ENCODE measurements at regions not wholly inside any gene's neighbourhood (a gene's known extent, or its start where the extent isn't known, plus 50 kb on each side); places are given as distances from the start of the nearest gene placed in this dataset.

DNA sequence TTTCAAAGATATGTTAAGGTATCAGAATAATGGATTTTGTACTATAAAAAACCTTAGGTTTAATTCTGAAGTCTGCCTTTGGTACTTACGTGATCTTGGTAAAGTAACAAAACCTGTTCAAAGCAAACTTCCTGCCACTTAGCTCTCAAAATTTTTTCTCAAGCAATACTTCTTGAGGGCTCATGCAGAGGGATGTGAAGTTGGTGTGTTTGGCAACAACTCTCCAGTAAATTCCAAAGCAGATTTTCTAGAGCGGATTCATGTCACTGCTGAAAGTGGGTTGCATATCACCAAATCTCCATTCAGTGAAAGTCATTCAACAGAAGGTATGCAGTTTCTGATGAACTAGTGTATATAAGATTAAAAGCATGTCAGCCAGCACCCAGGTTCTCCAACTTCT is 856.7 kb downstream of the CDH8 start:
- H2AFZ ChIP-seq (ENCODE audit: low read depth, low read length, severe bottlenecking), result no peak overlapping the region
- no peak overlapping the region for H3K4me3 ChIP-seq (ENCODE audit: insufficient read depth, low read length, poor library complexity, severe bottlenecking)
- H4K20me1 ChIP-seq (ENCODE audit: low read depth, low read length), result no peaks in the 10 kb centered on the region
- no peaks in the 10 kb centered on the region for H3F3A ChIP-seq (ENCODE audit: insufficient read depth)
- H3K9ac ChIP-seq (ENCODE audit: low read length), result no peak overlapping the region
- TF ChIP-seq CTCF (IDR thresholded peaks at IDR 0.05; ENCODE audit: insufficient read depth, low read length, poor library complexity, severe bottlenecking), result no peak
- no peak for TF ChIP-seq EZH2phosphoT487 (conservative IDR thresholded peaks at IDR 0.05; ENCODE audit: low read length)
- H3K9me2 ChIP-seq (replicated peaks; ENCODE audit: insufficient read depth, low read length), result no peaks in the 10 kb centered on the region
- H3K4me2 ChIP-seq (ENCODE audit: low read depth, low read length, poor library complexity, severe bottlenecking), result no peak overlapping the region
- no peak overlapping the region for H3K27ac ChIP-seq (ENCODE audit: low read depth, low read length)
- no peaks in the 10 kb centered on the region for H3K79me2 ChIP-seq (ENCODE audit: insufficient read depth, low read length)
- no peaks in the 10 kb centered on the region for H3K9me3 ChIP-seq (ENCODE audit: insufficient read depth, low read length)
- no peaks in the 10 kb centered on the region for H3K27me3 ChIP-seq (ENCODE audit: low read length)
- H3K36me3 ChIP-seq (ENCODE audit: low read length), result no peaks in the 10 kb centered on the region

DNA sequence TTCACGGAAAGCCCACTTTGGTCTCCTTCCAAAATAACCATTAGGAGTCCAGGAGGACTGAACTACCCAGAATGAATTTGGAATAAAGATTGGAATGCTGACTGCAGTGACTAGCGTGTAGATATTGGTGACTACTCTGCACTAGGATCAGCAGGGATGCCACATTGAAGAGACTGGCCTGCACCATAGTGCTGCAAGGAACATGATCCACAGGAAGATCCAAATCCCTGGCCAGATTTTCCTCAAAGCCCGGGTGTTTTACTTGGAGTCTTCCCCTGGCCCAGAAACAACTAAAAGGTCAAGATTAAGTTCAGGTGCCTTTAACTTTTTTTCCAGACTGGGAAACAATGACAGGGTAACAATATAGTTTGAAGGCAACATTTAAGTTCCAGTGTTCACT is 870.4 kb downstream of the CDH8 start:
- Histone ChIP-seq H3K4me2 (ENCODE audit: low read depth, low read length, poor library complexity, severe bottlenecking) (no peak overlapping the region), H3K27me3 (ENCODE audit: low read length) (no peaks in the 10 kb centered on the region)

DNA sequence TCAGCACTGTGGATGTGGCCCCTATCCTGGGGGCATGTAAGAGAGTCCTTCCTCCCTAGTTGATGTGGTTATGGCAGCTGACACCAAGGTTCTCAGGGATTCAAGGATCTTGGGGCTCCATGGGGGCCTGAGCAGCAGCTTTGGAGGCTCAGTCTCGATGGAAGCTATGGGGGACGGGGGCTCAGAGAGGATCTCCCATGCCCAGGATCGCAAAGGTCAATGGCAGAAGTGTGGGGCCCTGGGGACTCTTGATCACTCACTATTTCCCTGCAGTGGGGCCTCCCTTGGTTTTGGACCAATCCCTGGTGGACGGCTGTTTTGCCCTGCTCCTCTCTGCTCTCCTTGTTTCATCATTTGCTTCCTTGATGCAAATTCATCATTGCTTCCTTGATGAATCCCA is 885.9 kb downstream of the CDH8 start:
- H4K20me1 ChIP-seq (ENCODE audit: low read depth, low read length), result no peaks in the 10 kb centered on the region
- H3K9me3 ChIP-seq (ENCODE audit: insufficient read depth, low read length), result no peaks in the 10 kb centered on the region
- H3K9me2 ChIP-seq (replicated peaks; ENCODE audit: insufficient read depth, low read length), result no peaks in the 10 kb centered on the region
- no peaks in the 10 kb centered on the region for H3F3A ChIP-seq (ENCODE audit: insufficient read depth)
- no peak overlapping the region for H3K4me3 ChIP-seq (ENCODE audit: insufficient read depth, low read length, poor library complexity, severe bottlenecking)
- H3K27me3 ChIP-seq (ENCODE audit: low read length), result no peaks in the 10 kb centered on the region
- no peak overlapping the region for H3K9ac ChIP-seq (ENCODE audit: low read length)
- no peaks in the 10 kb centered on the region for H3K36me3 ChIP-seq (ENCODE audit: low read length)
- TF ChIP-seq CTCF (IDR thresholded peaks at IDR 0.05; ENCODE audit: insufficient read depth, low read length, poor library complexity, severe bottlenecking) (no peak), EZH2phosphoT487 (conservative IDR thresholded peaks at IDR 0.05; ENCODE audit: low read length) (no peak)
- no peaks in the 10 kb centered on the region for H3K79me2 ChIP-seq (ENCODE audit: insufficient read depth, low read length)
- H3K27ac ChIP-seq (ENCODE audit: low read depth, low read length), result no peak overlapping the region
- H3K4me2 ChIP-seq (ENCODE audit: low read depth, low read length, poor library complexity, severe bottlenecking), result no peak overlapping the region
- no peak overlapping the region for H2AFZ ChIP-seq (ENCODE audit: low read depth, low read length, severe bottlenecking)

More for the DNA sequence above, 870.4 kb downstream of the CDH8 start:
- no peak overlapping the region for H3K27ac ChIP-seq (ENCODE audit: low read depth, low read length)
- H4K20me1 ChIP-seq (ENCODE audit: low read depth, low read length), result no peaks in the 10 kb centered on the region
- no peaks in the 10 kb centered on the region for H3K9me3 ChIP-seq (ENCODE audit: insufficient read depth, low read length)
- TF ChIP-seq EZH2phosphoT487 (conservative IDR thresholded peaks at IDR 0.05; ENCODE audit: low read length) (no peak), CTCF (IDR thresholded peaks at IDR 0.05; ENCODE audit: insufficient read depth, low read length, poor library complexity, severe bottlenecking) (no peak)
- no peak overlapping the region for H3K4me3 ChIP-seq (ENCODE audit: insufficient read depth, low read length, poor library complexity, severe bottlenecking)
- no peaks in the 10 kb centered on the region for H3K36me3 ChIP-seq (ENCODE audit: low read length)
- H3F3A ChIP-seq (ENCODE audit: insufficient read depth), result no peaks in the 10 kb centered on the region
- H3K79me2 ChIP-seq (ENCODE audit: insufficient read depth, low read length), result no peaks in the 10 kb centered on the region
- no peak overlapping the region for H3K9ac ChIP-seq (ENCODE audit: low read length)
- H3K9me2 ChIP-seq (replicated peaks; ENCODE audit: insufficient read depth, low read length), result no peaks in the 10 kb centered on the region
- no peak overlapping the region for H2AFZ ChIP-seq (ENCODE audit: low read depth, low read length, severe bottlenecking)

Measured in SU-DHL-6 (cell line).